ENCODE measurements at regions not wholly inside any gene's neighbourhood (a gene's known extent, or its start where the extent isn't known, plus 50 kb on each side); places are given as distances from the start of the nearest gene placed in this dataset.

GRCh38 chr6:21885111-21885510, 291.6 kb downstream of the SOX4 start:
- no peak overlapping the region for H2AFZ ChIP-seq (ENCODE audit: low read depth)
- no peaks in the 10 kb centered on the region for H3K36me3 ChIP-seq (replicated peaks in 1 of 2; ENCODE audit: control insufficient read depth in 1 of 2, insufficient read depth in 2 of 2, low read length in 1 of 2)
- peak overlapping the region; percentile 65 for H3K4me2 ChIP-seq
- no peak for TF ChIP-seq RFX5 (IDR thresholded peaks at IDR 0.05; ENCODE audit: low read length)
- H4K20me1 ChIP-seq (ENCODE audit: insufficient read depth), result no peaks in the 10 kb centered on the region
- peaks cover 54% of the 10 kb centered on the region for H3F3A ChIP-seq (replicated peaks; ENCODE audit: insufficient read depth)
- no peaks in the 10 kb centered on the region for H3K27me3 ChIP-seq (ENCODE audit: insufficient read depth)
- no peak for DNase-seq
- peak overlapping the region in 1 of 2 experiments; percentile 21; a peak in 1 of 4 replicates for H3K4me3 ChIP-seq (ENCODE audit: low read depth in 2 of 2, low read length in 1 of 2)
- H3K4me1 ChIP-seq (ENCODE audit: control insufficient read depth in 1 of 2, insufficient read depth in 2 of 2, low read depth in 1 of 2, low read length in 1 of 2), result peaks cover 22 to 26% of the 10 kb centered on the region in 2 experiments
- WGBS (ENCODE audit: low lambda C conversion rate), result 23% methylated on average over 1 of the region's 1 CpG
- H3K79me2 ChIP-seq (ENCODE audit: insufficient read depth), result peaks cover 22% of the 10 kb centered on the region
- ChIA-PET CTCF (no interaction called here), POLR2A (interaction anchor here (1.0 kb wide), 1 partner anchor 114 kb away, joined by 5 read pairs; no protein-coding TSS in a partner anchor)
- H3K9ac ChIP-seq, result peak overlapping the region; percentile 44; the same call in 1 of the 2 replicates
- H3K27ac ChIP-seq (ENCODE audit: low read depth in 2 of 2, low read length in 1 of 2), result peak overlapping the region; percentile 85 to 87
- H3K9me3 ChIP-seq, result no peaks in the 10 kb centered on the region
- H3K9me2 ChIP-seq, result no peaks in the 10 kb centered on the region

DNA sequence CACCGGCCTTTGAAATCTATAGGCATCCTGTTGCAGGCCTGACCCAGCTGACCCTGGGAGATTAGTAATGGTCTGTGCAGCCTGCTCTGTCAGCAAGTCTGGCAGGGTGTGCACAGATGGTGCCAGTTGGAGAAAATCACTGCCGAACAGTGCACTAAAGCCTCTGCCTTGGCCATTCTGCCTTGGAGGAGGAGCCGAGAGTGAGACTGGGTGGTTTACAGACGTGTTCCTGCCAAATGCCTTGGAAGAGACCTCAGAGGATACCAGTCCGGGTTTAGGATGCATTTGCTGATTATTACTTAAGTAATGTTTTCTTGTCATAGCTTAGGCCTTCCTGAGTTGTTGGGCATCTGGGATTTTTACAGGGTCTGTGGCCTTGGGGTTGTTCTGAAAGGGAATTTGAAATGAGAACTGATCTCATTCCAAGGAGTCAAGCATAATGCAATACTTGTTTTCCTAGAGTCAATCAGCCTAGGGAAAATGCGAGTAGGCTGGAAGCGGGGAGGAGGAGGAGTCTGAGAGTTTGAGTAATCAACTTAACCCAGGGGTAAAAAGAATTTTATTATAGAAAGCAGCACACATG, 292.1 kb downstream of the SOX4 start:
- Histone ChIP-seq H3K27ac (ENCODE audit: low read depth in 2 of 2, low read length in 1 of 2) (peak overlapping the region; percentile 85 to 87), H3K36me3 (replicated peaks in 1 of 2; ENCODE audit: control insufficient read depth in 1 of 2, insufficient read depth in 2 of 2, low read length in 1 of 2) (no peaks in the 10 kb centered on the region), H3K9me3 (no peaks in the 10 kb centered on the region), H4K20me1 (ENCODE audit: insufficient read depth) (no peaks in the 10 kb centered on the region), H3K4me1 (ENCODE audit: control insufficient read depth in 1 of 2, insufficient read depth in 2 of 2, low read depth in 1 of 2, low read length in 1 of 2) (peaks cover 22 to 26% of the 10 kb centered on the region in 2 experiments), H3K9ac (peak overlapping the region; percentile 44), H3K79me2 (ENCODE audit: insufficient read depth) (peaks cover 22% of the 10 kb centered on the region), H2AFZ (ENCODE audit: low read depth) (no peak overlapping the region), H3K4me3 (ENCODE audit: low read depth in 2 of 2, low read length in 1 of 2) (peak overlapping the region in 1 of 2 experiments; percentile 21; a peak in 2 of 4 replicates), H3F3A (replicated peaks; ENCODE audit: insufficient read depth) (peaks cover 54% of the 10 kb centered on the region), H3K27me3 (ENCODE audit: insufficient read depth) (no peaks in the 10 kb centered on the region), H3K4me2 (peak overlapping the region; percentile 65), H3K9me2 (no peaks in the 10 kb centered on the region)
- WGBS (ENCODE audit: low lambda C conversion rate), result 15% methylated on average over 7 of the region's 7 CpGs
- ChIA-PET CTCF (no interaction called here), POLR2A (interaction anchor here (1.0 kb wide), 1 partner anchor 113 kb away, joined by 5 read pairs; no protein-coding TSS in a partner anchor)
- DNase-seq, result peak; percentile 55
- TF ChIP-seq POLR2AphosphoS5 (IDR thresholded peaks at IDR 0.05; ENCODE audit: low read depth, low read length) (peak; percentile 68), SIN3A (IDR thresholded peaks at IDR 0.05; ENCODE audit: borderline replicate concordance, low read depth, low read length) (peak; percentile 35; the same call in 1 of the 2 replicates), RXRA (IDR thresholded peaks at IDR 0.05; ENCODE audit: borderline replicate concordance, low read depth) (peak; percentile 94), YY1 (IDR thresholded peaks at IDR 0.05; ENCODE audit: low read depth) (no peak), CTCF (IDR thresholded peaks at IDR 0.05) (no peak), TEAD4 (IDR thresholded peaks at IDR 0.05; ENCODE audit: borderline replicate concordance, insufficient read depth) (peak; percentile 73; the same call in 1 of the 2 replicates), JUND (IDR thresholded peaks at IDR 0.05) (peak; percentile 79), FOXM1 (IDR thresholded peaks at IDR 0.05; ENCODE audit: low read depth) (no peak), NFIC (IDR thresholded peaks at IDR 0.05; ENCODE audit: borderline replicate concordance) (peak; percentile 87), TCF12 (IDR thresholded peaks at IDR 0.05) (peak; percentile 96), MXI1 (IDR thresholded peaks at IDR 0.05; ENCODE audit: low read depth, low read length) (no peak), GATA2 (CRISPR knock-in tag; IDR thresholded peaks at IDR 0.05) (peak; percentile 7; the same call in 1 of the 2 replicates), RAD21 (IDR thresholded peaks at IDR 0.05; ENCODE audit: low read length) (peak; percentile 34; the same call in 1 of the 2 replicates), RFX5 (IDR thresholded peaks at IDR 0.05; ENCODE audit: low read length) (no peak), CHD2 (IDR thresholded peaks at IDR 0.05; ENCODE audit: low read length, partially characterized antibody) (peak; percentile 27), USF2 (IDR thresholded peaks at IDR 0.05; ENCODE audit: borderline replicate concordance, low read depth, low read length) (no peak), GABPA (IDR thresholded peaks at IDR 0.05; ENCODE audit: low read depth) (no peak), EP300 (IDR thresholded peaks at IDR 0.05; ENCODE audit: borderline replicate concordance in 1 of 2, low read depth in 1 of 2, low read length in 1 of 2) (peak; percentile 42 to 88; a peak in 3 of 4 replicates), SMC3 (IDR thresholded peaks at IDR 0.05; ENCODE audit: low read depth, low read length) (no peak)
- TF ChIP-seq, protein P1, sequence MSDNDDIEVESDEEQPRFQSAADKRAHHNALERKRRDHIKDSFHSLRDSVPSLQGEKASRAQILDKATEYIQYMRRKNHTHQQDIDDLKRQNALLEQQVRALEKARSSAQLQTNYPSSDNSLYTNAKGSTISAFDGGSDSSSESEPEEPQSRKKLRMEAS (IDR thresholded peaks at IDR 0.05; ENCODE audit: low read depth), result peak; percentile 61
- TF ChIP-seq, protein P2, sequence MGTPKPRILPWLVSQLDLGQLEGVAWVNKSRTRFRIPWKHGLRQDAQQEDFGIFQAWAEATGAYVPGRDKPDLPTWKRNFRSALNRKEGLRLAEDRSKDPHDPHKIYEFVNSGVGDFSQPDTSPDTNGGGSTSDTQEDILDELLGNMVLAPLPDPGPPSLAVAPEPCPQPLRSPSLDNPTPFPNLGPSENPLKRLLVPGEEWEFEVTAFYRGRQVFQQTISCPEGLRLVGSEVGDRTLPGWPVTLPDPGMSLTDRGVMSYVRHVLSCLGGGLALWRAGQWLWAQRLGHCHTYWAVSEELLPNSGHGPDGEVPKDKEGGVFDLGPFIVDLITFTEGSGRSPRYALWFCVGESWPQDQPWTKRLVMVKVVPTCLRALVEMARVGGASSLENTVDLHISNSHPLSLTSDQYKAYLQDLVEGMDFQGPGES (IDR thresholded peaks at IDR 0.05; ENCODE audit: low read depth, low read length), result no peak
- TF ChIP-seq, protein P3, sequence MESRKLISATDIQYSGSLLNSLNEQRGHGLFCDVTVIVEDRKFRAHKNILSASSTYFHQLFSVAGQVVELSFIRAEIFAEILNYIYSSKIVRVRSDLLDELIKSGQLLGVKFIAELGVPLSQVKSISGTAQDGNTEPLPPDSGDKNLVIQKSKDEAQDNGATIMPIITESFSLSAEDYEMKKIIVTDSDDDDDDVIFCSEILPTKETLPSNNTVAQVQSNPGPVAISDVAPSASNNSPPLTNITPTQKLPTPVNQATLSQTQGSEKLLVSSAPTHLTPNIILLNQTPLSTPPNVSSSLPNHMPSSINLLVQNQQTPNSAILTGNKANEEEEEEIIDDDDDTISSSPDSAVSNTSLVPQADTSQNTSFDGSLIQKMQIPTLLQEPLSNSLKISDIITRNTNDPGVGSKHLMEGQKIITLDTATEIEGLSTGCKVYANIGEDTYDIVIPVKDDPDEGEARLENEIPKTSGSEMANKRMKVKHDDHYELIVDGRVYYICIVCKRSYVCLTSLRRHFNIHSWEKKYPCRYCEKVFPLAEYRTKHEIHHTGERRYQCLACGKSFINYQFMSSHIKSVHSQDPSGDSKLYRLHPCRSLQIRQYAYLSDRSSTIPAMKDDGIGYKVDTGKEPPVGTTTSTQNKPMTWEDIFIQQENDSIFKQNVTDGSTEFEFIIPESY (IDR thresholded peaks at IDR 0.05; ENCODE audit: borderline replicate concordance, low read depth), result 0 out of 2 replicates have a peak, but pooled peaks have one; percentile 50
